ENCODE measurements at regions not wholly inside any gene's neighbourhood (a gene's known extent, or its start where the extent isn't known, plus 50 kb on each side); places are given as distances from the start of the nearest gene placed in this dataset.

- H3K27ac ChIP-seq = no peak overlapping the region
- TF ChIP-seq CTCF (conservative IDR thresholded peaks at IDR 0.05) (no peak), ZFX (IDR thresholded peaks at IDR 0.05) (no peak)
These were observed 144.5 kb downstream of the NAV1 start for GRCh38 chr1:201683397-201683796.

GRCh38 chr1:201685485-201685884, 143.5 kb upstream of the IPO9 start:
- H3K27ac ChIP-seq = no peak overlapping the region
- TF ChIP-seq CTCF (conservative IDR thresholded peaks at IDR 0.05) = no peak
- TF ChIP-seq ZFX (IDR thresholded peaks at IDR 0.05) = no peak

GRCh38 chr1:201686714-201687455, 142.1 kb upstream of the IPO9 start:
- no peak for TF ChIP-seq CTCF (conservative IDR thresholded peaks at IDR 0.05)
- TF ChIP-seq ZFX (IDR thresholded peaks at IDR 0.05) = no peak
- H3K27ac ChIP-seq = no peak overlapping the region

- no peak overlapping the region for H3K27ac ChIP-seq
- no peak for TF ChIP-seq CTCF (conservative IDR thresholded peaks at IDR 0.05)
- TF ChIP-seq ZFX (IDR thresholded peaks at IDR 0.05) = no peak
These were observed 140.4 kb upstream of the IPO9 start for GRCh38 chr1:201688514-201688913.

GRCh38 chr1:201689647-201690046, 139.3 kb upstream of the IPO9 start:
- TF ChIP-seq ZFX (IDR thresholded peaks at IDR 0.05) = no peak
- no peak for TF ChIP-seq CTCF (conservative IDR thresholded peaks at IDR 0.05)

GRCh38 chr1:201690528-201690927, 138.4 kb upstream of the IPO9 start:
- TF ChIP-seq CTCF (conservative IDR thresholded peaks at IDR 0.05) = no peak
- H3K27ac ChIP-seq = no peak overlapping the region

More at GRCh38 chr1:201689647-201690046, 139.3 kb upstream of the IPO9 start:
- no peak overlapping the region for H3K27ac ChIP-seq

GRCh38 chr1:201691716-201692554, 137.0 kb upstream of the IPO9 start:
- TF ChIP-seq CTCF (conservative IDR thresholded peaks at IDR 0.05) (no peak), ZFX (IDR thresholded peaks at IDR 0.05) (no peak)
- no peak overlapping the region for H3K27ac ChIP-seq

Data from C4-2B (cell line).